DMS53 treated with DMSO at 0.1 percent for 48 hours (cell line): ENCODE measurements at regions not wholly inside any gene's neighbourhood (a gene's known extent, or its start where the extent isn't known, plus 50 kb on each side); places are given as distances from the start of the nearest gene placed in this dataset.
"Not testable (repeated sequence)": the region's sequence is repeated elsewhere in the genome, so short reads cannot be mapped to it uniquely, and the experiment has no call there.

Experiments
- DNase-seq: peaks from one replicate; lab custom pipeline; 2025; ENCODE audit not compliant: unreplicated experiment; lab: John Stamatoyannopoulos, UW

DNA sequence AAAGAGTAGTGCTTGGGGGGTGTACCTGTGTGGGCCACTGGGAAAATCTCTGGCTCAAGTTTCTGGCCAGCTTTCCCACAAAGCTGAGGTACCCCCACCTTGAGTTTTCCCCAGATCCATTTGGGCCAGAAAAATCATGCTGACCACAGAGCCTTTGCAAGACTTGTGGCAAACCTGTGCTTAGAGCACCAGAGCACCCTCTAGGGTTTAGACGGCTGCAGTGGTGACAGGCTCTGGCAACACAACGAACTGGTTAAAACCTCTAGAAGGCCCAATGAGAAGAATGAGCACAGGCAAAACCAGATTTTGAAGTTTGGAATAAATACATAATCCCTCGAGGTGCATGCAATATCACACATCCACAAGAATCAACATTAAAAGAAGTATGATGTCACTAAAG, 290.7 kb upstream of the FOLH1 start:
- DNase-seq, result no peak

DNA sequence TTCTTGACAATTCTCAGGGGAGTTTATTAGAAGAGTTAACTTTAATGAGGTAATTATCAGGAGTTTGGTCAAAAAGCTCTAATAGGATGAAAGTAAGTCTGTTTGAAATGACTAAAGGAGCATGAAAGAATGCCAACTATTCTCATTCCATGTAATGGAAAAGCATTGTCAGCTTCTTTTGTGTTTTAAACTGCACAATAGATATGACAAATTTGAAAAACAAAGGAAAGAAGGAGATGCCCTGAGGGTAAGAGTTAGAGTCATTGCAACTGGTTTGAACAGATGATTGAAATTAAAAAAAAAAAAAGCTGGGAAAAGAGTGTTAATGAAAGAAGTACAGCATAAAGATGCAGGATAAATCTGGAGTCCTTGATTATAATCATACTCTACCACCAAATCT, 296.8 kb upstream of the FOLH1 start:
- no peak for DNase-seq

DNA sequence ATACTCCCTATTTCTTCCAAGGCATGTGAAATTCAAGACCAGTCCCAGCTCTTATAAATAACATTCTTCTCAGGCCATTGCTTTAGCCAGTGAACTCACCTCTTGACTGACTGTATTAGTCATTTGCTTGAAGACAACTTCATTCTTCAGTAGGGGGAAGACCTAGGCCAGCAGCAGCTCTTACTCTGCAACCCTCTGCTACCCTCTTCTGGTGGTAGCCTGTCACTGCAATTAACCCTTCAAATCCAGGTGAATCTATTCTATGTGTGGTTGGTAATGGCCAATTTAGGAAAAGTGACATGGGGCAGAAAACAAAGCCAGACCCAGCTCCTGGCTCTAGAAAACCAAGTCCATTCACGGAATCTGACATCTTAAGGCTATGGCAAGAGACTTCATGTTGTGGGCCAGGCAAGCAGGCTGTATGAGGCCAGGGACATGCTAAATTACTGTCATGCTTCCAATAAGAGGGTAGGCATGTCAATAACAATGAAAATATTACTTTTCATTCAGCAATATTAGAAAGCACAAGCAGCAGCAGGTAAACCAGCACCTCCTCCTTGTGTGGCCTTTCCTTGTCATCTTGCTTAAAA, 317.9 kb upstream of the FOLH1 start:
- DNase-seq, result peak; percentile 39

DNA sequence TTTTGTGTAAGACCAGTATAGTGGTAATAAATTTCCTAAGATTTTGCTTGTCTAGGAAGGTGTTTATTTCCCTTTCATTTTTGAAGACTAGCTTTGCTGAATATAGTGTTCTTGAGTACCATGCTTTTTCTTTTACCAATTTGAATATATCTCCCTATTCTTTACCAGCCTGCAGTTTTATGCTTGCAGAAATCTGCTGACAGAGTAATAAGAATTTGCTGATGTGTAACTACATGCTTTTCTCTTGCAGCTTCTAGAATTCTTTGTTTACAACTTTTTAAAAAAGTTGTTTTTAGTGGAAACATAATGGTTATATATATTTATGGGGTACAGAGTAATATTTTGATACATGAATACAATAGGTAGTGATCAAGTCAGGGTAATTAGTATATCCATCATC, 324.8 kb upstream of the FOLH1 start:
- no peak for DNase-seq

DNA sequence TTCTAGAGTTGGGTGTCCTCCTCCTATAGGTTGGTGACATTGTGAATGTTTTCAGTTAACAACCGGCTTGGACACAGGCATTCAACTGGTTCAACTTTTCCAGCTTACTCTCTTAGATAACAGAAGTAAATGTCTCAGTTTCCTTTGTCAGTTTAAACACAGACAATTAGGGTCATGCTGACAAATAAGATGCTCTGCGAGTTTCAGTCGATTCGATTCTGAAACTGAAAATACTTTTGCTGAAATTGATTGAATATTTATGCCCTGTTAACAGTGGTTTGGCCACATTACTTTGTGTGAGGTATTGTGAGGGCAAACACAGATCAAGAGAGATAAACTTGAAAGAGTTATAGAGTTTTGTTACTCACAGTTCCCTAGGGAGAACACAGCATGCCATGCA, 330.5 kb upstream of the FOLH1 start:
- DNase-seq, result not testable (repeated sequence)

DNA sequence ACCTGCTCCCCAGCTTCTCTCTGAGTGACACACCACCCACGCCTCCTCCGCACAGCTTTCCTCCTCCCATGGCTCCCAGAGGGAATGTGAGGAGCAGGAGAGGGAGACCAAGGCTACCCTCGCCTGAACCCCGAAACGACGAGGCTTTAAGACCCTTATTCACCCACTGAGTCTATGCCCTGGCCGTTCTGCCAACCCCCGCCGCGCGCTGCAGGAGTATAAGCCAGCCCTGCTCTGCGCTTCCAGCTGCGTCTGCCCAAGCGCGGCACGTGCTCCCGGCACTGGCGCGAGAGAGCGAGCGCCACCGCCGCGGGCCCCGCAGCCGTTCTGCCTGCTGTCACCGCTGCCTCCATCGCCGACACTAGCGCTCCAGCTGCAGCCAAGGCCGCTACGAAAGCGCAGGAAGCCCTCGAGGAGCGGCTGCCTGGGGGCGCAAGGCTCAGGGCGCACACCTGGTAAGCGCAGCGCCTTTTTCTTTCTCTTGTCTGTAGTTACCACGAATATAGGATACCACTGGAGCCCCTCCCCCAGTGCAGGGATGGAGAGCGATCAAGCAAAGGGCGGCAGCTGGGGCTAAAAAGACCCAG, 350.0 kb upstream of the FOLH1 start:
- not testable (repeated sequence) for DNase-seq

DNA sequence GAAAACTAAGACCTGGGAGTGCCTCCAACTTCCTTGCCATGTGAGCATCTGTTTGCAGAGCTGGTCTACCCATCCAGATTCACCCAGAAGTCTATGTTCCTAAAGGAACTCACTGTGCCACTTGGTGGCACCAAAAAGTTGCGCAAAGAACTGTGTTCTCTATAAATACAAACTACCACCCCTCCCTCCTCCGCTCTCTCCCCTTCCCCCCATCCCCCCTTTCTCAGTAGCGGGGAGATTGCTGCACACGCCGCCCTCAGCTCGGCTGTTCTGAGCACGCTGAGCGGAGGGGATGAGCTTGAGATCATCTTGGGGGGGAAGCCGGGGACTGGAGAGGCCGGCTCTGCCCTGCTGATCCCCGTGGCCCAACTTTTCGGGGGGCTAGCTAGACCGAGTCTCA, 352.2 kb upstream of the FOLH1 start:
- DNase-seq, result peak; percentile 3

DNA sequence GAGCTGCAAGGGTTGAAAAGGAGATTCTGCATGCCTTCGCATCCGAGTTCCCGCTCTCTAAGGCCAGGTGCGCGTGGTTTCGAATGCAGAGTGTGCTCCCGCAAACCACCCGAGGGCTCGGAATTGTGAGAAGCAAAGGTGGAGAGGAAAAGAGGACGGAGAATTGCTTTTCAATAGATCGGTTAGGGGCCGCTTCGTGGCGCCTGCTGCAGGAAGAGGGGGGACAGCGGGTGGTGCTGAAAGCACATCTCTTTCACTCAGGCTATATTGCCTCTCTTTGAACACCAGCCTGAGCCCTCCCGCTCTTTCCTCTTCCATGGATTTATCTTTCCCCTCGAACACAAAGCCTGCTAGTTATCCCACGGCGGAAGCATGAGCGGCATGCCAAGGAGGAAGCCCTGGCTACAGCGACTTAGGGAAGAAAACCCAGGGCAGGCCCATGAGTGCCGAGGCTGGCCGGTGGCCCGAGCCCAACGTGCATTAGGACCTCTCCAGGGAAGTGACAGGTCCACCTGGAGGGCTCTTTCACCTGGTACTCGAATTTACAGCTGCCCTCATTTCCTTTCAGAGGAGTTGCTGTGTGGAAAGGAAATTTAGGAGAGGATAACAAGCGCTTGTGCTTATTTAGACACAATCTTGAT, 353.0 kb upstream of the FOLH1 start:
- DNase-seq, result not testable (repeated sequence)

DNA sequence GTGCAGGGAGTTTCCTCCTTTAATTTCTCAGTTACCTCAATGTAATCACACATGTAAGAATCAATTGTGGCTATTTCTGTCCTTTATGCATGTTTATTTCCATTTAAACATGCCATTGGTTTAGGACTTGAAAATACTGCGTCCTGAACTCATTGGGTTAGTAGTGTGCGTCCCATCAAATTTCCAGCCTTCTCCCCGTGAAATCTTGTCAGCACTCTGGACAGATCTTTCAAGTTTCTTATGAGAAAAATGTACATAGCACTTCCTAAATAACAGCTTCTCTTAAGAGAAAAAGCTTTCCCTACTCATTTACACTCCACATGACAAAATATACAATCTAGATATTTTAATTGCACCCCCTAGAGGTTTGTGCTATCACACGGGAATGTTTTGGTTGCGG, 353.9 kb upstream of the FOLH1 start:
- DNase-seq, result not testable (repeated sequence)

DNA sequence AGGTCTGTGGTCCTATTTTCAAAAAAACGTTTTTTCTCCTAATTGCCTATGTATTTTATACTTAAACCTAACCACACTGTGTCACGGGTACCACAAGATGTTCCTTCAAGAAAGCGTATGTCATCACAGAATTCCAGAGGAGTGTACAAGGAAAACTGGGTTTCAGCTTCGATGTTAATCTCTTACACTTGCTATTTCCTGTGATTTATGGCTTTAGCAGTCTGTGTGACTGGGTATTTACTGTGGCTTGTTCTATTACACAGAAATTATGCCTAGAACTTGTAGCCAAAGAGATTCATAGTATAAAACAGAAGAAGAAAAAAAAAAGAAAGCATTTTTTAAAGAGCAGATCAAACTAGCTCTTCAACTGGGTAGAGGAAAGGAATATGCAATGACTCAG, 371.1 kb upstream of the FOLH1 start:
- not testable (repeated sequence) for DNase-seq

DNA sequence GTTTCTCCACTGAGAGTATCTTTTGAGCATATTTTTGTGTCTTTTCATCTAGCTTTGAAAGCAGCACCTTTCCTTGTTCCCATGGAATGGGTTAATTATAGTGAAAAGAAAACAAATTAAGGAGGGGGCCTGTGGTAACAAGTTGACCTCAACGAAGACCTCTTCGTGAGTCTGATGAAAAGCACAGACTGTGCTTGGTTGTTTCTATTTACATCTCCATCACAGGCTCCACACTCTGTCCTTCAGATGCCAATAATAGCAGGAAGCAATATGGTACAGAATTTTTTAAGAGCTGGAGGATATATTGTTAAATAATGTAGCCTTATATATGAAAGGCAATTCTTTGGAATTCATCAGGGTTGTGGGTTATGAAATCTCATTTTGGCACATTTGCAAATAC, 366.7 kb upstream of the OR4C13 start:
- DNase-seq, result not testable (repeated sequence)

DNA sequence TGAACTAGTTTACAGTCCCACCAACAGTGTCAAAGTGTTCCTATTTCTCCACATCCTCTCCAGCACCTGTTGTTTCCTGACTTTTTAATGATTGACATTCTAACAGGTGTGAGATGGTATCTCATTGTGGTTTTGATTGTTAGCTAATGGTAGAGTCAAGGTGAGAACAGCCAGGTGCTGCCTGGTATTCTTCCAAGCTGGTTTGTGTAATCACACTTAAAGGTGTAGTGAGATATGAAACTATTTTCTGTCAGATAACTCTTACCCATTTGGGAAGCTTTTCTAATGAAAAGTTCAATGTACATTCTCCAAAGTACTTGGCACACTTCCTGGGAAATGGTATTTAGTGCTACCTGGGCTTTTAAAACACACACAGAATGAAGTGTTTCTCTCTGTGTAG, 343.3 kb upstream of the OR4C13 start:
- not testable (repeated sequence) for DNase-seq

DNA sequence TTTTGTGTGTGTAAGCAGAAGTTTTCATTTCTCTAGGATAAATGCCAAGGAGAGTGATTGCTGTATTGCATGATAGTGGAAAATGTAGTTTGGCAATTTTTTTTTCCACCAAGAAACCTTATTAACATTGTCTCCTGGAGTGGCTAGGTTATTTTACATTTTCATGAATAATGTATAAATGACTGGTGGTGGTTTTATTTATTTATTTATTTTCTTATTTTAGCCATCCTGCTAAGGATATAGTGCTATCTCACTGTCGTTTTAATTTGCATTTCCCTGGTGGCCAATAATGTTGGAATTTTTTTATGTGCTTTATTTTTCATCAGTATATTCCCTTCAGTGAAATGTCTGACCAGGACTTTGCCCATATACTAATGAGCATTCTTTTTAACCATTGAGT, 328.3 kb upstream of the OR4C13 start:
- DNase-seq, result not testable (repeated sequence)

DNA sequence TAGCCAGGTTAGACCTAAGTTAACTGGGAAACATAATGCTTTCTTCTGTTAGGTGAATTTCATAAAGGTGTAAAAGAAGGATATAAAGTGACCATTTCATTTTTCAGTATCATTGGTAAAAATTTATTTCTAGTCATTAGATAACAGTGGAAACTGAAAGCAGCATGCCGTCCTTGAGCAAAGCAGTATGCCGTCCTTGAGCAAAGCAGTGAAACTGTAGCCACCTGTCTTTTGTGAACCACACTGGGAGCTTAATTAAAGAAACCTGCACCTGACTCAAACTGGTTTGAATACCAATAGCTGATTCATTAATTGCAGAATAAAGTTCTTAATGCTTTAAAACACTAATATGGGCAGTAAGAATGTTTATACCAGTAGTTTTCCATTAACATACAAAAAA, 281.5 kb upstream of the OR4C13 start:
- not testable (repeated sequence) for DNase-seq

DNA sequence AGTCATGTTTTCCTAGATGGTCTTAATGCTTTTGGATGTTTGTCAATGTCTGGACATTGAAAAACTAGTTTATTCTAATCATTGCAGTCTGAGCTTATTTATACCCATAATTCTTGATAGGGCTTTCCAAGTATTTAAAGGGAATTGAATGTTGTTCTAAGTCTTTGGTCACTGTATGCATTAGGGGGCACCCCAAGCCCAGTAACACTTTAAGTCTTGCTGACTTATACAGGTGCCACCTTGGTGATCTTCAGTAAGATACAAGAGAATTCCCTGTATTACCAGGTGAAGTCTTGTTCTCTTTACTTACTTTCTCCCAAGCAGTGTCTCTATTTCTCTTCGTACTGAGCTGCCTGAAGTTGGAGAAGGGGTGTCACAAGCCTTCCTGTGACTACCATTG, 250.1 kb upstream of the OR4C13 start:
- not testable (repeated sequence) for DNase-seq

DNA sequence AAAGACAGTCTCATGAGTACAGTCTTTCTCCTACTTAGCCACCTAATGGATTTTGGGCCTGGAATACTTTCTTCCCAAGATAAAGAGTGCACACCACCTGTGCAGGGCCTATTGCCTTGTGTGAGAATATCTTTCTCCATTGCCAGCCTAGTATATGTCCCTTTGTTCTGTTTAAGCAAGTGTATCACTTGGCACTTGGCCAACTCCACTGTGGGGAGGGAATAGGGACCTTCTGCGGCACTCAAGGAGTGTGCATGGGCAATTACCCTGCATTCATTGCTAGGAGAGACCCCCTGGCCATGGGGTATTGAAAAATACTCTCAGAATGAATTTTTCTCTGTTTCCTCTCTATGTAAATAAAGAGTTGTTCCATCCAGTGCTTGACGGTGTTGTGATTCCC, 201.7 kb upstream of the OR4C13 start:
- DNase-seq, result not testable (repeated sequence)

DNA sequence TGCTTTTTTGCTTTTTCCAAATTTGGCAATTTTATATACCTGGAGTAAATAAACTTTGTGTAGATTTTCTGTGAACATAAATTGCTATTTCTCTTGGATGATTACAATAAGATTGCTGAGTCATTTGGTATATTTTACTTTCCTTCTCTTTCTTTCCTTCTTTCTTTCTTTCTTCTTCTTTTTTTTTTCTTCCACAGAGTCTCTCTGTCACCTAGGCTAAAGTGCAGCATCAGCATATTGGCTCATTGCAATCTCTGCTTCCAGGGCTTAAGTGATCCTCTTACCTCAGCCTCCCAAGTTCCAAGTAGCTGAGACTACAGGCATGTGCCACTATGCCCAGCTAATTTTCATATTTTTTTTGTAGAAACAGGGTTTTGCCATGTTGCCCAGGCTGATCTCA, 201.2 kb upstream of the OR4C13 start:
- not testable (repeated sequence) for DNase-seq

DNA sequence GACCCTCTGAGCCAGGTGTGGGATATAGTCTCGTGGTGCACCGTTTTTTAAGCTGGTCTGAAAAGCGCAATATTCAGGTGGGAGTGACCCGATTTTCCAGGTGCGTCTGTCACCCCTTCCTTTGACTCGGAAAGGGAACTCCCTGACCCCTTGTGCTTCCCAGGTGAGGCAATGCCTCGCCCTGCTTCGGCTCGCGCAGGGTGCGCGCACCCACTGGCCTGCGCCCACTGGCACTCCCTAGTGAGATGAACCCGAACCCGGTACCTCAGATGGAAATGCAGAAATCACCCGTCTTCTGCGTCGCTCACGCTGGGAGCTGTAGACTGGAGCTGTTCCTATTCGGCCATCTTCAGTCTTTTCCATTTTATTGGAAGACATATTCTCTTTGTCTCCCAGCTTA, 171.4 kb upstream of the OR4C13 start:
- DNase-seq, result not testable (repeated sequence)

DNA sequence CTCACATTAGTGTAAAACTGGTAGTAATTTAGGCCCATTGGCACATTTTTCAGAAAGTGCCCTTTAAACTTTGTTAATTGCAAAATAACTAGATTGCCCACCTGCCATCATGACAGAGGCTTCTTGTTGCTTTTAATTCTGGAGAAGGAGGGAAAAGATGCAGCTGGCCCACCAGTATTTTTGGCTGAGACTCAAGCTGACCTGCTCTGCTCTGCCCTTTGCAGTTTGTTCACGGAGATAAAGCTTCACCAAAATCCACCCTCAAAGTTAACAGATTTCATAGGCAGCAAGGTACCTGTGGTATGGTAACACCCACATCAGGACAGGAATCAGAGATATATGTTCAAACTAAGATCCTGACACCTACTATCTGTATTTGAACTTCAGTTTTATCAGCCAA, 170.2 kb upstream of the OR4C13 start:
- not testable (repeated sequence) for DNase-seq

DNA sequence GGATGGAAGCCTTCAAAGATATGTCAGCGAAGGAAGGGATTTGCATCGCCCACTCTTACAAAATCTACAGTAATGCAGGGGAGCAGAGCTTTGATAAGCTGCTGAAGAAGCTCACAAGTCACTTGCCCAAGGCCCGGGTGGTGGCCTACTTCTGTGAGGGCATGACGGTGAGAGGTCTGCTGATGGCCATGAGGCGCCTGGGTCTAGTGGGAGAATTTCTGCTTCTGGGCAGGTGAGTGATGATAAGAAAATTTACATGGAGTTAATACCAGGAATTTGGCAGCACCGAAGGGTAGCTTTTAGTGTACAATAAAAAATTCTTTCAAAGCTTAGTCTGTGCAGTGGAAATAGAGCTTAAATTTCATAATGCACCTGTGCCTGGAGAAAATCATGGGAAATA, 168.3 kb upstream of the OR4C13 start:
- not testable (repeated sequence) for DNase-seq

DNA sequence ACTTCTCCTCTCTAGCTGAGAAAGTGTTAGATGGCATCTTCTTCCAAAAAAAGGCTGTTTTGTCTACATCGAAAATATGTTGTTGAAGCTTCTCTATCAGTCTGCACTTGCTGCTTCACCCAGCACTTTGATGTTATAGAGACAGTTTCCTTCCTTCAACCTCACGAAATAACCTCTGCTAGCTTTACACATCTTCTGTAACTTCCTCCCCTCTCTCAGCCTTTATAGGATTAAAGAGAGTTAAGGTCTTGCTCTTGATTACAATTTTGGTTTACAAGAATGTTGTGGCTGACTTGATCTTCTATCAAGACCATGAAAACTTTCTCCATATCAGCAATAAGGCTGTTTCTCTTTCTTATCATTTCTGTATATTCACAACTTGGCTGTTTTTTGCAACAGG, 162.4 kb upstream of the OR4C13 start:
- not testable (repeated sequence) for DNase-seq

DNA sequence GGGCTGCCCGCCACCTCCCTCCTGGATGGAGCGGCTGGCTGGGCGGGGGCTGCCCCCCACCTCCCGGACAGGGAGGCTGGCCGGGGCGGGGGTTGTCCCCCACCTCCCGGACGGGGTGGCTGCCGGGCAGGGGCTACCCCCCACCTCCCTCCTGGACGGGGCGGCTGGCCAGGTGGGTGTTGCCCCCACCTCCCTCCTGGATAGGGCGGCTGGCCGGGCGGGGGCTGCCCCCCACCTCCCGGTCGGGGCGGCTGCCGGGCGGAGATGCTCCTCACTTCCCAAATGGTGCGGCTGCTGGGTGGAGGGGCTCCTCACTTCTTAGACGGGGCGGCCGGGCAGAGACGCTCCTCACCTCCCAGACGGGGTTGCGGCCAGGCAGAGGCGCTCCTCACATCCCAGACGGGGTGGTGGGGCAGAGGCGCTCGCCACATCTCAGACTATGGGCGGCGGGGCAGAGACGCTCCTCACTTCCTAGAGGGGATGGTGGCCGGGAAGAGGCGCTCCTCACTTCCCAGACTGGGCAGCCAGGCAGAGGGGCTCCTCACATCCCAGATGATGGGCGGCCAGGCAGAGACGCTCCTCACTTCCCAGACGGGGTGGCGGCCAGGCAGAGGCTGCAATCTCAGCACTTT, 153.9 kb upstream of the OR4C13 start:
- DNase-seq, result not testable (repeated sequence)
